CD1c-positive myeloid dendritic cell (primary cell): ENCODE measurements at regions not wholly inside any gene's neighbourhood (a gene's known extent, or its start where the extent isn't known, plus 50 kb on each side); places are given as distances from the start of the nearest gene placed in this dataset.

Source experiments
- DNase-seq: peaks from one replicate; pipeline ENCODE4 v3.0.0-alpha.2; 2016; ENCODE audit errors: extremely low spot score

GRCh38 chr1:51025374-51025773 is 55.3 kb downstream of the CDKN2C start:
- DNase-seq: no peak

DNA sequence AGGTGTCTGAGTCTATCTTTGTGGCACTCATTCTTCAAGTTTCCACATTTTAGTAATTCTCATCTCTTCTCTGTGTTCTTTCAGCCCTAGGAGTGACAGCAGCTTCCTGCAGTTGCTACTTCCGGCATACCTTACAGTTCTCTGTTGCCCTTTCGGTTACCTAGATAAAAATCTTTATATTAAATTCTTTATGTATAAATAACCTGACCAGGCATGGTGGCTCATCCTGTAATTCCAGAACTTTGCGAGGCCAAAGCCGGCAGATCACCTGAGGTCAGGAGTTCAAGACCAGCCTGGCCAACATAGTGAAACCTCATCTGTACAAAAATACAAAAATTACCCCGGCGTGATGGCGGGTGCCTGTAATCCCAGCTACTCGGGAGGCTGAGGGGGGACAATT is 62.9 kb downstream of the CDKN2C start:
- DNase-seq: no peak

GRCh38 chr1:51044199-51044598 is 57.8 kb upstream of the C1orf185 start:
- DNase-seq: no peak

- peak; percentile 9 for DNase-seq
Observed at GRCh38 chr1:51044834-51045233, 57.2 kb upstream of the C1orf185 start.

GRCh38 chr1:51048021-51048420 is 54.0 kb upstream of the C1orf185 start:
- no peak for DNase-seq

- DNase-seq: no peak
Observed at GRCh38 chr1:51048670-51049069, 53.4 kb upstream of the C1orf185 start.
